CD4-positive, alpha-beta T cell (primary cell): ENCODE measurements at regions not wholly inside any gene's neighbourhood (a gene's known extent, or its start where the extent isn't known, plus 50 kb on each side); places are given as distances from the start of the nearest gene placed in this dataset.

Source experiments
- ATAC-seq: fragments of 200-7000 bp; cut with Tn5 transposase; one replicate; pipeline ENCODE4 v1.10.0; 2022; ENCODE audit warnings: mild to moderate bottlenecking; ENCODE audit not compliant: poor library complexity
- CTCF ChIA-PET: fragments of 350-600 bp; sonication (Branson Sonifier 250); formaldehyde crosslinking; loops from one replicate; lab custom pipeline; 2021; ENCODE audit warnings: antibody characterized with exemption, inconsistent platforms; lab: Charles Lee
- POLR2A ChIA-PET: fragments of 350-600 bp; sonication (Branson Sonifier 250); formaldehyde crosslinking; loops from one replicate; lab custom pipeline; 2021; ENCODE audit warnings: antibody characterized with exemption, inconsistent platforms; lab: Charles Lee
- DNase-seq, 14 experiments: peaks; one replicate each; pipeline ENCODE4 v3.0.0-alpha.2; 2013 to 2020; ENCODE audit warnings: mixed read lengths in 2 of 14
- H3K27ac ChIP-seq, 2 donors: one replicate each; pipeline versions ENCODE4 v1.5.1 to v1.7.0; 2013; ENCODE audit warnings: low read length in 2 of 2, low read depth in 1 of 2, mild to moderate bottlenecking in 1 of 2
- H3K27me3 ChIP-seq, 2 experiments: 1 replicate in 1 of 2; 2 replicates in 1 of 2; pipeline versions ENCODE4 v1.6.1 to v1.7.0; 2013; ENCODE audit warnings: low read length in 2 of 2, control low read depth in 1 of 2, mild to moderate bottlenecking in 1 of 2, moderate library complexity in 1 of 2; ENCODE audit not compliant: insufficient read depth in 2 of 2, control insufficient read depth in 1 of 2
- H3K36me3 ChIP-seq: one replicate; pipeline ENCODE4 v1.6.1; 2013; ENCODE audit warnings: low read length, control low read depth; ENCODE audit not compliant: insufficient read depth
- H3K4me1 ChIP-seq: one replicate; pipeline ENCODE4 v1.6.1; 2013; ENCODE audit warnings: low read length, control low read depth; ENCODE audit not compliant: insufficient read depth
- H3K4me3 ChIP-seq: one replicate; pipeline ENCODE4 v1.5.1; 2013; ENCODE audit warnings: mild to moderate bottlenecking, low read length, moderate library complexity
- H3K9me3 ChIP-seq, 2 experiments: 1 replicate in 1 of 2; 2 replicates in 1 of 2; pipeline versions ENCODE4 v1.6.1 to v1.7.0; 2013; ENCODE audit warnings: low read length in 2 of 2, mild to moderate bottlenecking in 2 of 2, control low read depth in 1 of 2, moderate library complexity in 1 of 2; ENCODE audit not compliant: control insufficient read depth in 1 of 2, insufficient read depth in 1 of 2
- H3K27ac Mint-ChIP-seq: one replicate; pipeline ENCODE4 v1.8.0; 2020; ENCODE audit warnings: mixed read lengths
- H3K27me3 Mint-ChIP-seq: one replicate; pipeline ENCODE4 v1.8.0; 2021; ENCODE audit warnings: mixed read lengths
- H3K36me3 Mint-ChIP-seq: one replicate; pipeline ENCODE4 v1.8.0; 2021; ENCODE audit warnings: low read depth, mixed read lengths
- H3K4me1 Mint-ChIP-seq: one replicate; pipeline ENCODE4 v1.8.0; 2021; ENCODE audit warnings: low read depth, mixed read lengths
- H3K4me3 Mint-ChIP-seq: one replicate; pipeline ENCODE4 v1.8.0; 2020; ENCODE audit warnings: mild to moderate bottlenecking, mixed read lengths
- H3K9me3 Mint-ChIP-seq: one replicate; pipeline ENCODE4 v1.8.0; 2020; ENCODE audit warnings: mixed read lengths
- intact Hi-C, 2 experiments: fragments of 100-400 bp; cut with DNase I in 1 of 2; cut with micrococcal nuclease in 1 of 2; formaldehyde crosslinking; loops; one replicate each; pipeline versions ENCODE4 v1.15.1 to v1.9.0; 2023 to 2025; cut with DNase I, micrococcal nuclease
- TF ChIP-seq, protein P1 (sequence below): fragments of 200-600 bp; IDR thresholded peaks from one replicate; pipeline ENCODE4 v1.8.0; 2022; ENCODE audit warnings: antibody characterized with exemption, mild to moderate bottlenecking

- TF ChIP-seq, protein P1, sequence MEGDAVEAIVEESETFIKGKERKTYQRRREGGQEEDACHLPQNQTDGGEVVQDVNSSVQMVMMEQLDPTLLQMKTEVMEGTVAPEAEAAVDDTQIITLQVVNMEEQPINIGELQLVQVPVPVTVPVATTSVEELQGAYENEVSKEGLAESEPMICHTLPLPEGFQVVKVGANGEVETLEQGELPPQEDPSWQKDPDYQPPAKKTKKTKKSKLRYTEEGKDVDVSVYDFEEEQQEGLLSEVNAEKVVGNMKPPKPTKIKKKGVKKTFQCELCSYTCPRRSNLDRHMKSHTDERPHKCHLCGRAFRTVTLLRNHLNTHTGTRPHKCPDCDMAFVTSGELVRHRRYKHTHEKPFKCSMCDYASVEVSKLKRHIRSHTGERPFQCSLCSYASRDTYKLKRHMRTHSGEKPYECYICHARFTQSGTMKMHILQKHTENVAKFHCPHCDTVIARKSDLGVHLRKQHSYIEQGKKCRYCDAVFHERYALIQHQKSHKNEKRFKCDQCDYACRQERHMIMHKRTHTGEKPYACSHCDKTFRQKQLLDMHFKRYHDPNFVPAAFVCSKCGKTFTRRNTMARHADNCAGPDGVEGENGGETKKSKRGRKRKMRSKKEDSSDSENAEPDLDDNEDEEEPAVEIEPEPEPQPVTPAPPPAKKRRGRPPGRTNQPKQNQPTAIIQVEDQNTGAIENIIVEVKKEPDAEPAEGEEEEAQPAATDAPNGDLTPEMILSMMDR: no peak
- no peaks in the 10 kb centered on the region for H3K36me3 Mint-ChIP-seq
- H3K27ac Mint-ChIP-seq: no peak overlapping the region
- no peaks in the 10 kb centered on the region for H3K4me1 Mint-ChIP-seq
- ChIA-PET CTCF (no interaction called here), POLR2A (no interaction called here)
- no peaks in the 10 kb centered on the region for H3K9me3 Mint-ChIP-seq
- ATAC-seq: no peak
- Histone ChIP-seq H3K4me3 (no peak overlapping the region), H3K27ac (no peak overlapping the region), H3K9me3 (no peaks in the 10 kb centered on the region), H3K27me3 (no peaks in the 10 kb centered on the region), H3K36me3 (no peaks in the 10 kb centered on the region), H3K4me1 (no peaks in the 10 kb centered on the region)
- DNase-seq: no peak
- peaks cover 15% of the 10 kb centered on the region for H3K27me3 Mint-ChIP-seq
- intact Hi-C loops: no loop called here
- H3K4me3 Mint-ChIP-seq: no peak overlapping the region
Measured at GRCh38 chr3:39750712-39751111, 58.7 kb upstream of the MYRIP start.

DNA sequence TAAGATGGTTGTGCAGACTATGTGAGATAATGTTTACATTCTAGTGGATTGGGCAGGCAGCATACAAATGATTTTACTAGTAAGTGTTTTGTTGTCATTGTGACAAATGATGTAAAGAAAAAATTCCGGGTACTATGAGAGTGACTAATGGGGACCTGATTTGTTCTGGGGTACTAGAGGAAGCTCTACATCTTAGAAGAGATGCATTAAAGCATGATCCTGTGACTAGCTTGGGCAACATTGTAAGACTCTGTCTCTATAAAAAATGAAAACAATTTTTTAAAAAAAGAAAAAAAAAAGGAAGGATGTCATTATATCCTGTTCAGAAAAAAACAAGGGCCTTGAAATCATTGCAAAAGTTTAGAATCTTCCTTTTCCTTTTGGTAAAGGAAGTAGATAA lies 58.1 kb upstream of the MYRIP start:
- intact Hi-C loops: no loop called here
- no peaks in the 10 kb centered on the region for H3K9me3 Mint-ChIP-seq
- Histone ChIP-seq H3K4me1 (no peaks in the 10 kb centered on the region), H3K9me3 (no peaks in the 10 kb centered on the region), H3K27me3 (no peaks in the 10 kb centered on the region), H3K4me3 (no peak overlapping the region), H3K36me3 (no peaks in the 10 kb centered on the region), H3K27ac (no peak overlapping the region)
- H3K27me3 Mint-ChIP-seq: peaks cover 11% of the 10 kb centered on the region
- ChIA-PET POLR2A (no interaction called here), CTCF (no interaction called here)
- no peak overlapping the region for H3K27ac Mint-ChIP-seq
- no peaks in the 10 kb centered on the region for H3K4me1 Mint-ChIP-seq
- DNase-seq (no peak), ATAC-seq (no peak)
- H3K36me3 Mint-ChIP-seq: no peaks in the 10 kb centered on the region
- no peak overlapping the region for H3K4me3 Mint-ChIP-seq
- TF ChIP-seq, protein P1: no peak

DNA sequence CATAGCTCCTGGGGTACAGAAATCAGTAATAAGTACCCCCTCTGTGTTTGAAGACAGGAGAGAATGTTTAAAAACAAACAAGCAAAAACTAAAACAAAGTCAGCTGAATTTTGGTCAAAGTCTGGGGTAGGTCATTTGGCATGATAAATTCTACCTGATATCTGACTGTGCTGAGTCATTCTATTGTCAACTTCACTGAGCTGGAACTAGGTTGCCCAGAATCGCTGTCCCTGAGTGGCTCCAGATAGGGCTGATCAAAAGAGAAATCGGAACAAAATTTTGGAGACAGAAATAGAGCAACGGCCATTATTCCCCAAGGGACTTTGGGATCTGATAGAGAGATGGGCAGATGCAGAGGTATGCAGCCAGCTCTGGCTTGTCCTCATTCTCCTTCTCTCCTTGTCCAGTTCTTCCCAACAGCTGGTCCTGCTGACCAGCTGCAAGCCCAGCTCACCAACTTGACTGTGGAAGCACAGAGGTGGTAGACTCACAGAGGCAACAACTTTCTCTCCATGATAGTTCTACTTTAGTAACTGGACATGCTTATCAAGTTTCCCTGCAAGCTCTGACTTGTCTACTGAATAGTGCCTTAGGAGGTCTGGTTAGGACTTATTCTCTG lies 57.3 kb upstream of the MYRIP start:
- Histone ChIP-seq H3K4me3 (no peak overlapping the region), H3K4me1 (no peaks in the 10 kb centered on the region), H3K36me3 (no peaks in the 10 kb centered on the region), H3K27me3 (no peaks in the 10 kb centered on the region), H3K9me3 (no peaks in the 10 kb centered on the region), H3K27ac (no peak overlapping the region)
- POLR2A ChIA-PET: no interaction called here
- Mint-ChIP-seq H3K4me1 (no peaks in the 10 kb centered on the region), H3K27me3 (peaks cover 9% of the 10 kb centered on the region), H3K4me3 (no peak overlapping the region), H3K9me3 (no peaks in the 10 kb centered on the region), H3K27ac (no peak overlapping the region), H3K36me3 (no peaks in the 10 kb centered on the region)
- intact Hi-C loops: no loop called here
- DNase-seq: no peak
- TF ChIP-seq, protein P1: no peak
- CTCF ChIA-PET: no interaction called here
- ATAC-seq: no peak
